HG03558 (cell line): ENCODE measurements at regions not wholly inside any gene's neighbourhood (a gene's known extent, or its start where the extent isn't known, plus 50 kb on each side); places are given as distances from the start of the nearest gene placed in this dataset.

Source experiments
- ATAC-seq: cut with Tn5 transposase; IDR thresholded peaks from one replicate; pipeline ENCODE4 v1.9.1; 2021; ENCODE audit warnings: moderate number of reproducible peaks; ENCODE audit not compliant: unreplicated experiment; ENCODE audit errors: extremely low read depth

- no peak for ATAC-seq
These were observed 105.0 kb upstream of the DPYD start for GRCh38 chr1:98025858-98026257.

GRCh38 chr1:98021126-98021525, 100.3 kb upstream of the DPYD start:
- no peak for ATAC-seq

- ATAC-seq: no peak
These were observed 98.9 kb upstream of the DPYD start for GRCh38 chr1:98019747-98020146.

GRCh38 chr1:98018074-98018473, 97.2 kb upstream of the DPYD start:
- ATAC-seq: no peak

GRCh38 chr1:98017184-98017583, 96.3 kb upstream of the DPYD start:
- ATAC-seq: no peak

GRCh38 chr1:98008373-98008772, 87.5 kb upstream of the DPYD start:
- no peak for ATAC-seq

- no peak for ATAC-seq
These were observed 84.6 kb upstream of the DPYD start for GRCh38 chr1:98005326-98006010.

- ATAC-seq: no peak
These were observed 82.6 kb upstream of the DPYD start for GRCh38 chr1:98003442-98003841.

- ATAC-seq: no peak
These were observed 81.5 kb upstream of the DPYD start for GRCh38 chr1:98002288-98002687.

GRCh38 chr1:98001764-98002163, 80.9 kb upstream of the DPYD start:
- ATAC-seq: no peak

GRCh38 chr1:97999320-97999719, 78.5 kb upstream of the DPYD start:
- no peak for ATAC-seq

GRCh38 chr1:97996880-97997279, 76.0 kb upstream of the DPYD start:
- no peak for ATAC-seq

GRCh38 chr1:97989094-97989680, 68.4 kb upstream of the DPYD start:
- no peak for ATAC-seq

- no peak for ATAC-seq
These were observed 65.5 kb upstream of the DPYD start for GRCh38 chr1:97986041-97987005.

- no peak for ATAC-seq
These were observed 62.3 kb upstream of the DPYD start for GRCh38 chr1:97983126-97983525.

- ATAC-seq: no peak
These were observed 59.7 kb upstream of the DPYD start for GRCh38 chr1:97980530-97980929.

GRCh38 chr1:97976801-97977200, 56.0 kb upstream of the DPYD start:
- ATAC-seq: no peak
